NB4 (cell line): ENCODE measurements at regions not wholly inside any gene's neighbourhood (a gene's known extent, or its start where the extent isn't known, plus 50 kb on each side); places are given as distances from the start of the nearest gene placed in this dataset.

Experiments
- MYC ChIP-seq: IDR thresholded peaks from 2 replicates; pipeline ENCODE4 v1.6.1; 2011; ENCODE audit warnings: low read depth, low read length
- TF ChIP-seq, protein P1 (sequence below): IDR thresholded peaks from one replicate; pipeline ENCODE4 v1.5.1; 2012; ENCODE audit warnings: low read depth, low read length

DNA sequence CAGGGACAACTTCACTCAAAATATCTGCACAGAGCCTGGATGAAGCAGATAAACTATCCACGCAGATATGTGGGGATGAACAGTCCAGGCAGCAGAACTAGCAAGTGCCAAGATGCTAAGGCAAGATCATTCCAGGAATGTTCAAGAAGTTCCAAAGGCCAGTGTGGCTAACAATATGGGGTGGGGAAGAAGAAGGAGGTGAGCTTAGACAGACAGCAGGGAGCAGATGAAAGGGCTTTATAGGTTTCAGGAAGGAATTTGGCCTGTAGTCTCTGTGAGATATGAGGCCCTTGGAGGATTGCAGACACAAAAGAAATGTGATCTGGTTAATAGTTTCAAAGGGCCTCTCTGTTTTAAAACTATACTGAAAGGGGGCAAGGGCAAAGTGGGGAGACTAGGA is 63.5 kb upstream of the PPM1H start:
- TF ChIP-seq, protein P1, sequence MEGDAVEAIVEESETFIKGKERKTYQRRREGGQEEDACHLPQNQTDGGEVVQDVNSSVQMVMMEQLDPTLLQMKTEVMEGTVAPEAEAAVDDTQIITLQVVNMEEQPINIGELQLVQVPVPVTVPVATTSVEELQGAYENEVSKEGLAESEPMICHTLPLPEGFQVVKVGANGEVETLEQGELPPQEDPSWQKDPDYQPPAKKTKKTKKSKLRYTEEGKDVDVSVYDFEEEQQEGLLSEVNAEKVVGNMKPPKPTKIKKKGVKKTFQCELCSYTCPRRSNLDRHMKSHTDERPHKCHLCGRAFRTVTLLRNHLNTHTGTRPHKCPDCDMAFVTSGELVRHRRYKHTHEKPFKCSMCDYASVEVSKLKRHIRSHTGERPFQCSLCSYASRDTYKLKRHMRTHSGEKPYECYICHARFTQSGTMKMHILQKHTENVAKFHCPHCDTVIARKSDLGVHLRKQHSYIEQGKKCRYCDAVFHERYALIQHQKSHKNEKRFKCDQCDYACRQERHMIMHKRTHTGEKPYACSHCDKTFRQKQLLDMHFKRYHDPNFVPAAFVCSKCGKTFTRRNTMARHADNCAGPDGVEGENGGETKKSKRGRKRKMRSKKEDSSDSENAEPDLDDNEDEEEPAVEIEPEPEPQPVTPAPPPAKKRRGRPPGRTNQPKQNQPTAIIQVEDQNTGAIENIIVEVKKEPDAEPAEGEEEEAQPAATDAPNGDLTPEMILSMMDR = no peak
- no peak for TF ChIP-seq MYC
